OCI-LY1 (cell line): ENCODE measurements at regions not wholly inside any gene's neighbourhood (a gene's known extent, or its start where the extent isn't known, plus 50 kb on each side); places are given as distances from the start of the nearest gene placed in this dataset.

Experiments used
- H2AFZ ChIP-seq: fragments of 200-600 bp; sonication (generic), shearing (Covaris generic); 2 replicates; pipeline ENCODE4 v1.6.0; 2014; ENCODE audit warnings: antibody characterized with exemption, mild to moderate bottlenecking, low read length
- H3F3A ChIP-seq: fragments of 200-600 bp; sonication (generic), shearing (Covaris generic); 2 replicates; pipeline ENCODE4 v1.6.0; 2014; ENCODE audit warnings: mild to moderate bottlenecking, antibody characterized with exemption, low read length, moderate library complexity; ENCODE audit not compliant: insufficient read depth
- H3K27ac ChIP-seq: fragments of 200-600 bp; sonication (generic); 2 replicates; pipeline ENCODE4 v1.5.1; 2014; ENCODE audit warnings: low read length, mixed run types, mild to moderate bottlenecking, low read depth; ENCODE audit not compliant: poor library complexity, severe bottlenecking
- H3K27me3 ChIP-seq: fragments of 200-600 bp; sonication (generic); 2 replicates; pipeline ENCODE4 v1.6.0; 2014; ENCODE audit warnings: antibody characterized with exemption, mild to moderate bottlenecking, low read length, moderate library complexity; ENCODE audit not compliant: insufficient read depth
- H3K36me3 ChIP-seq: fragments of 200-600 bp; sonication (generic); 2 replicates; pipeline ENCODE4 v1.6.1; 2014; ENCODE audit warnings: mild to moderate bottlenecking, antibody characterized with exemption, low read length, moderate library complexity, mixed read lengths; ENCODE audit not compliant: insufficient read depth
- H3K4me1 ChIP-seq: fragments of 200-600 bp; sonication (generic); 2 replicates; pipeline ENCODE4 v1.5.1; 2014; ENCODE audit warnings: mild to moderate bottlenecking, low read length, moderate library complexity; ENCODE audit not compliant: insufficient read depth, severe bottlenecking
- H3K4me2 ChIP-seq: fragments of 200-600 bp; sonication (generic), shearing (Covaris generic); 2 replicates; pipeline ENCODE4 v1.6.1; 2014; ENCODE audit warnings: low read length
- H3K4me3 ChIP-seq: fragments of 200-600 bp; sonication (generic); 2 replicates; pipeline ENCODE4 v1.5.1; 2014; ENCODE audit warnings: low read length, low read depth, mild to moderate bottlenecking, mixed read lengths; ENCODE audit not compliant: poor library complexity, severe bottlenecking
- H3K79me2 ChIP-seq: fragments of 200-600 bp; shearing (Covaris generic); 2 replicates; pipeline ENCODE4 v1.6.1; 2016; ENCODE audit warnings: mixed run types, low read length, mixed read lengths; ENCODE audit not compliant: insufficient read depth
- H3K9ac ChIP-seq: fragments of 200-600 bp; sonication (generic), shearing (Covaris generic); 2 replicates; pipeline ENCODE4 v1.6.1; 2014; ENCODE audit warnings: mild to moderate bottlenecking, low read length, mixed read lengths
- H3K9me2 ChIP-seq: fragments of 200-600 bp; sonication (generic), shearing (Covaris generic); 2 replicates; pipeline ENCODE4 v1.6.1; 2014; ENCODE audit warnings: low read depth, mild to moderate bottlenecking, low read length, mixed read lengths
- H3K9me3 ChIP-seq: fragments of 200-600 bp; shearing (Covaris generic); 2 replicates; pipeline ENCODE4 v1.6.1; 2014; ENCODE audit warnings: low read length, mixed read lengths
- H4K20me1 ChIP-seq: fragments of 200-600 bp; sonication (generic), shearing (Covaris generic); 2 replicates; pipeline ENCODE4 v1.6.0; 2016; ENCODE audit warnings: mild to moderate bottlenecking, low read length; ENCODE audit not compliant: insufficient read depth
- CTCF ChIP-seq: fragments of 200-600 bp; sonication (generic), shearing (Covaris generic); IDR thresholded peaks from 2 replicates; pipeline ENCODE4 v1.5.1; 2017; ENCODE audit warnings: mild to moderate bottlenecking, antibody characterized with exemption, low read length, moderate library complexity, mixed read lengths
- EZH2 ChIP-seq: fragments of 200-600 bp; sonication (generic), shearing (Covaris generic); IDR thresholded peaks from 2 replicates; pipeline ENCODE4 v1.8.0; 2017; ENCODE audit warnings: borderline replicate concordance, mixed run types, mild to moderate bottlenecking, antibody characterized with exemption, low read length, moderate library complexity, mixed read lengths

GRCh38 chr3:25064681-25065080 is 363.4 kb upstream of the RARB start:
- no peak overlapping the region for H2AFZ ChIP-seq
- no peaks in the 10 kb centered on the region for H3K9me3 ChIP-seq
- H4K20me1 ChIP-seq, result no peaks in the 10 kb centered on the region
- no peaks in the 10 kb centered on the region for H3K9me2 ChIP-seq
- no peaks in the 10 kb centered on the region for H3K36me3 ChIP-seq
- TF ChIP-seq CTCF (no peak), EZH2 (no peak)
- no peaks in the 10 kb centered on the region for H3K79me2 ChIP-seq
- H3K4me3 ChIP-seq, result no peak overlapping the region
- no peaks in the 10 kb centered on the region for H3K4me1 ChIP-seq
- no peaks in the 10 kb centered on the region for H3K27me3 ChIP-seq
- no peak overlapping the region for H3K9ac ChIP-seq
- no peak overlapping the region for H3K27ac ChIP-seq
- H3F3A ChIP-seq, result no peaks in the 10 kb centered on the region
- no peak overlapping the region for H3K4me2 ChIP-seq

GRCh38 chr3:25069970-25070369 is 358.1 kb upstream of the RARB start:
- no peak for TF ChIP-seq EZH2
- TF ChIP-seq CTCF, result no peak

GRCh38 chr3:25071846-25072245 is 356.2 kb upstream of the RARB start:
- Histone ChIP-seq H3K9me3 (no peaks in the 10 kb centered on the region), H3K9ac (no peak overlapping the region), H3K79me2 (no peaks in the 10 kb centered on the region), H3K27me3 (no peaks in the 10 kb centered on the region), H3K9me2 (no peaks in the 10 kb centered on the region), H3F3A (no peaks in the 10 kb centered on the region), H3K27ac (no peak overlapping the region), H3K4me1 (no peaks in the 10 kb centered on the region), H4K20me1 (no peaks in the 10 kb centered on the region), H3K4me2 (no peak overlapping the region), H3K4me3 (no peak overlapping the region), H2AFZ (no peak overlapping the region), H3K36me3 (no peaks in the 10 kb centered on the region)
- TF ChIP-seq CTCF (no peak), EZH2 (no peak)

More at GRCh38 chr3:25069970-25070369, 358.1 kb upstream of the RARB start:
- no peaks in the 10 kb centered on the region for H3K4me1 ChIP-seq
- no peaks in the 10 kb centered on the region for H3K9me3 ChIP-seq
- H4K20me1 ChIP-seq, result no peaks in the 10 kb centered on the region
- H3F3A ChIP-seq, result no peaks in the 10 kb centered on the region
- H3K9ac ChIP-seq, result no peak overlapping the region
- no peaks in the 10 kb centered on the region for H3K9me2 ChIP-seq
- no peak overlapping the region for H2AFZ ChIP-seq
- H3K4me3 ChIP-seq, result no peak overlapping the region
- H3K4me2 ChIP-seq, result no peak overlapping the region
- H3K27ac ChIP-seq, result no peak overlapping the region
- H3K27me3 ChIP-seq, result no peaks in the 10 kb centered on the region
- H3K79me2 ChIP-seq, result no peaks in the 10 kb centered on the region
- H3K36me3 ChIP-seq, result no peaks in the 10 kb centered on the region
